Esophagus muscularis mucosa (tissue), 4 donors: ENCODE measurements at regions not wholly inside any gene's neighbourhood (a gene's known extent, or its start where the extent isn't known, plus 50 kb on each side); places are given as distances from the start of the nearest gene placed in this dataset.

Experiments used
- EP300 ChIP-seq: sonication (generic); formaldehyde crosslinking; IDR thresholded peaks from one replicate; pipeline ENCODE4 v1.6.1; 2017; ENCODE audit warnings: antibody characterized with exemption
- POLR2A ChIP-seq: fragments of 450-650 bp; IDR thresholded peaks from one replicate; pipeline ENCODE4 v1.6.1; 2017; ENCODE audit warnings: antibody characterized with exemption, moderate library complexity, mild to moderate bottlenecking, low read depth
- POLR2AphosphoS5 ChIP-seq, 2 donors: sonication (generic); formaldehyde crosslinking; IDR thresholded peaks; one replicate each; pipeline ENCODE4 v1.6.1; 2017; ENCODE audit warnings: antibody characterized with exemption in 2 of 2
- TF ChIP-seq, protein P1 (sequence below), 3 experiments: fragments of 200-600 bp in 2 of 3; fragments of 450-650 bp in 1 of 3; sonication (generic) in 2 of 3; IDR thresholded peaks; one replicate each; pipeline ENCODE4 v1.5.1; 2017 to 2019; ENCODE audit warnings: antibody characterized with exemption in 3 of 3, mild to moderate bottlenecking in 2 of 3, moderate library complexity in 1 of 3

DNA sequence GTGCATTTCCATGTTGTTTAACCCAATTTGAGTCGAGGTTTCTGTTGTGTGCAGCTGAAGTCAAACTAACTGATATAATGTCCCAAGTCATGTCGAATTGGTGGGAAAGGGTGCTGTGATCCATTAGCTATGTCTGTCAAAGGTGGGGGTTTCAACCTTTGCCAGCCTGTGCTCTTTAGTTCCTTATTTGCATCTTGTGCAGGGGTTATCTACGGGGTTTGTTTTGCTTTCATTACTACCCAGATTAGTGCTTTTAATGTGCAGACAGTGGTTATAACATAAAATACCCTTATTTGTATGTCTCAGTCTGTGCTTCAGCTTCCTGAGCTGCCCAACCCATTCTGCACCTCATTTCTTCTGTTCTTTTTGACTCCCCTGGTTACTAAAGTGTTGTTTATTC lies 271.9 kb upstream of the CXCR4 start:
- TF ChIP-seq, protein P1, sequence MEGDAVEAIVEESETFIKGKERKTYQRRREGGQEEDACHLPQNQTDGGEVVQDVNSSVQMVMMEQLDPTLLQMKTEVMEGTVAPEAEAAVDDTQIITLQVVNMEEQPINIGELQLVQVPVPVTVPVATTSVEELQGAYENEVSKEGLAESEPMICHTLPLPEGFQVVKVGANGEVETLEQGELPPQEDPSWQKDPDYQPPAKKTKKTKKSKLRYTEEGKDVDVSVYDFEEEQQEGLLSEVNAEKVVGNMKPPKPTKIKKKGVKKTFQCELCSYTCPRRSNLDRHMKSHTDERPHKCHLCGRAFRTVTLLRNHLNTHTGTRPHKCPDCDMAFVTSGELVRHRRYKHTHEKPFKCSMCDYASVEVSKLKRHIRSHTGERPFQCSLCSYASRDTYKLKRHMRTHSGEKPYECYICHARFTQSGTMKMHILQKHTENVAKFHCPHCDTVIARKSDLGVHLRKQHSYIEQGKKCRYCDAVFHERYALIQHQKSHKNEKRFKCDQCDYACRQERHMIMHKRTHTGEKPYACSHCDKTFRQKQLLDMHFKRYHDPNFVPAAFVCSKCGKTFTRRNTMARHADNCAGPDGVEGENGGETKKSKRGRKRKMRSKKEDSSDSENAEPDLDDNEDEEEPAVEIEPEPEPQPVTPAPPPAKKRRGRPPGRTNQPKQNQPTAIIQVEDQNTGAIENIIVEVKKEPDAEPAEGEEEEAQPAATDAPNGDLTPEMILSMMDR (IDR thresholded peaks at IDR 0.05): no peak
- TF ChIP-seq POLR2AphosphoS5 (IDR thresholded peaks at IDR 0.05): no peak
- TF ChIP-seq EP300: no peak
- no peak for TF ChIP-seq POLR2A
